NCI-H748 (cell line): ENCODE measurements at regions not wholly inside any gene's neighbourhood (a gene's known extent, or its start where the extent isn't known, plus 50 kb on each side); places are given as distances from the start of the nearest gene placed in this dataset.
"Not testable (repeated sequence)": the region's sequence is repeated elsewhere in the genome, so short reads cannot be mapped to it uniquely, and the experiment has no call there.

Experiments used
- DNase-seq: peaks from one replicate; lab custom pipeline; 2025; ENCODE audit not compliant: unreplicated experiment; lab: John Stamatoyannopoulos, UW

GRCh38 chr20:48011025-48011424, 225.7 kb upstream of the SULF2 start:
- DNase-seq = no peak

GRCh38 chr20:48010623-48011022, 225.3 kb upstream of the SULF2 start:
- DNase-seq = no peak

GRCh38 chr20:48008850-48009515, 223.7 kb upstream of the SULF2 start:
- no peak for DNase-seq

GRCh38 chr20:48007351-48007750, 222.1 kb upstream of the SULF2 start:
- DNase-seq = no peak

- DNase-seq = no peak
Observed at GRCh38 chr20:48006036-48006833, 221.0 kb upstream of the SULF2 start.

GRCh38 chr20:48003021-48003420, 217.7 kb upstream of the SULF2 start:
- DNase-seq = no peak

GRCh38 chr20:48002517-48002970, 217.3 kb upstream of the SULF2 start:
- no peak for DNase-seq

GRCh38 chr20:47999166-47999565, 213.9 kb upstream of the SULF2 start:
- no peak for DNase-seq

- DNase-seq = peak; percentile 56
Observed at GRCh38 chr20:47998736-47999135, 213.5 kb upstream of the SULF2 start.

- no peak for DNase-seq
Observed at GRCh38 chr20:47995661-47996060, 210.4 kb upstream of the SULF2 start.

GRCh38 chr20:47993817-47994216, 208.5 kb upstream of the SULF2 start:
- DNase-seq = no peak

- peak; percentile 78 for DNase-seq
Observed at GRCh38 chr20:47993035-47993755, 207.9 kb upstream of the SULF2 start.

GRCh38 chr20:47991875-47992488, 206.7 kb upstream of the SULF2 start:
- DNase-seq = peak; percentile 75

GRCh38 chr20:47990507-47991150, 205.3 kb upstream of the SULF2 start:
- no peak for DNase-seq

GRCh38 chr20:47989957-47990356, 204.7 kb upstream of the SULF2 start:
- DNase-seq = peak; percentile 78

- no peak for DNase-seq
Observed at GRCh38 chr20:47988676-47989075, 203.4 kb upstream of the SULF2 start.

GRCh38 chr20:47985092-47985850, 200.0 kb upstream of the SULF2 start:
- DNase-seq = no peak

GRCh38 chr20:47984437-47984836, 199.2 kb upstream of the SULF2 start:
- no peak for DNase-seq

- not testable (repeated sequence) for DNase-seq
Observed at GRCh38 chr20:47983642-47984041, 198.4 kb upstream of the SULF2 start.
